Astrocyte (in vitro differentiated cells and primary cell): ENCODE measurements at regions not wholly inside any gene's neighbourhood (a gene's known extent, or its start where the extent isn't known, plus 50 kb on each side); places are given as distances from the start of the nearest gene placed in this dataset.
"Not testable (repeated sequence)": the region's sequence is repeated elsewhere in the genome, so short reads cannot be mapped to it uniquely, and the experiment has no call there.

Experiments used
- DNase-seq: peaks from one replicate; pipeline ENCODE4 v3.0.0-alpha.2; 2010; ENCODE audit warnings: low read depth
- FAIRE-seq: peaks from 2 replicates; lab custom pipeline; 2011; peaks lifted over from hg19 to GRCh38; lab: Jason Lieb, UNC
- H2AFZ ChIP-seq: 2 replicates; pipeline ENCODE4 v1.6.0; 2012; ENCODE audit warnings: low read depth, low read length, inconsistent platforms
- H3K27ac ChIP-seq: 2 replicates; pipeline ENCODE4 v1.5.1; 2011; ENCODE audit warnings: low read depth, low read length, inconsistent platforms
- H3K27me3 ChIP-seq: 2 replicates; pipeline ENCODE4 v1.6.0; 2011; ENCODE audit warnings: low read length, inconsistent platforms; ENCODE audit not compliant: insufficient read depth
- H3K36me3 ChIP-seq: 2 replicates; pipeline ENCODE4 v1.5.1; 2011; ENCODE audit warnings: low read length, inconsistent platforms; ENCODE audit not compliant: insufficient read depth
- H3K4me1 ChIP-seq: 2 replicates; pipeline ENCODE4 v1.5.1; 2011; ENCODE audit warnings: low read length, inconsistent platforms; ENCODE audit not compliant: insufficient read depth
- H3K4me2 ChIP-seq: 2 replicates; pipeline ENCODE4 v1.6.0; 2012; ENCODE audit warnings: low read length, inconsistent platforms
- H3K4me3 ChIP-seq: 2 replicates; pipeline ENCODE4 v1.5.1; 2011; ENCODE audit warnings: low read depth, mild to moderate bottlenecking, low read length, inconsistent platforms; ENCODE audit not compliant: insufficient read depth
- H3K79me2 ChIP-seq: 2 replicates; pipeline ENCODE4 v1.6.0; 2012; ENCODE audit warnings: mild to moderate bottlenecking, low read length, inconsistent platforms; ENCODE audit not compliant: insufficient read depth
- H3K9ac ChIP-seq: 2 replicates; pipeline ENCODE4 v1.6.0; 2012; ENCODE audit warnings: mild to moderate bottlenecking, low read length, inconsistent platforms
- H3K9me3 ChIP-seq: 2 replicates; pipeline ENCODE4 v1.5.1; 2012; ENCODE audit warnings: low read depth, mild to moderate bottlenecking, low read length, inconsistent platforms; ENCODE audit not compliant: insufficient read depth
- H4K20me1 ChIP-seq: 2 replicates; pipeline ENCODE4 v1.6.0; 2012; ENCODE audit warnings: low read length, inconsistent platforms; ENCODE audit not compliant: insufficient read depth
- H3K27ac Mint-ChIP-seq: one replicate; pipeline ENCODE4 v1.8.0; 2021; ENCODE audit warnings: mild to moderate bottlenecking, mixed read lengths; ENCODE audit not compliant: unreplicated experiment
- H3K27me3 Mint-ChIP-seq: one replicate; pipeline ENCODE4 v1.8.0; 2021; ENCODE audit warnings: low read depth, mixed read lengths; ENCODE audit not compliant: unreplicated experiment
- H3K36me3 Mint-ChIP-seq: one replicate; pipeline ENCODE4 v1.8.0; 2021; ENCODE audit warnings: low read depth, mixed read lengths; ENCODE audit not compliant: unreplicated experiment
- H3K4me1 Mint-ChIP-seq: one replicate; pipeline ENCODE4 v1.8.0; 2021; ENCODE audit warnings: low read depth, mixed read lengths; ENCODE audit not compliant: unreplicated experiment
- H3K4me3 Mint-ChIP-seq: one replicate; pipeline ENCODE4 v1.8.0; 2021; ENCODE audit warnings: mild to moderate bottlenecking, moderate library complexity, mixed read lengths; ENCODE audit not compliant: unreplicated experiment
- H3K9me3 Mint-ChIP-seq: one replicate; pipeline ENCODE4 v1.8.0; 2021; ENCODE audit warnings: mild to moderate bottlenecking, mixed read lengths; ENCODE audit not compliant: unreplicated experiment
- CTCF ChIP-seq: IDR thresholded peaks from 2 replicates; pipeline ENCODE4 v1.5.1; 2011; ENCODE audit warnings: low read depth, mild to moderate bottlenecking, inconsistent platforms, low read length, moderate library complexity; ENCODE audit not compliant: insufficient read depth
- EZH2 ChIP-seq: IDR thresholded peaks from 2 replicates; pipeline ENCODE4 v1.6.1; 2012; ENCODE audit warnings: mild to moderate bottlenecking, low read length, inconsistent platforms; ENCODE audit not compliant: insufficient read depth

- Histone ChIP-seq H3K27ac (no peak overlapping the region), H3K4me3 (no peak overlapping the region), H3K79me2 (no peaks in the 10 kb centered on the region), H3K36me3 (no peaks in the 10 kb centered on the region), H3K9ac (no peak overlapping the region), H3K27me3 (no peaks in the 10 kb centered on the region), H2AFZ (no peak overlapping the region), H3K9me3 (no peaks in the 10 kb centered on the region), H4K20me1 (no peaks in the 10 kb centered on the region), H3K4me2 (no peak overlapping the region), H3K4me1 (no peaks in the 10 kb centered on the region)
- Mint-ChIP-seq H3K4me3 (no peak overlapping the region), H3K27me3 (peaks cover 57% of the 10 kb centered on the region), H3K36me3 (no peaks in the 10 kb centered on the region), H3K9me3 (no peaks in the 10 kb centered on the region), H3K4me1 (no peaks in the 10 kb centered on the region), H3K27ac (no peak overlapping the region)
- FAIRE-seq (no peak), DNase-seq (no peak)
- TF ChIP-seq EZH2 (no peak), CTCF (no peak)
These were observed 89.5 kb downstream of the GGTLC2 start for GRCh38 chr22:22733881-22734373.

DNA sequence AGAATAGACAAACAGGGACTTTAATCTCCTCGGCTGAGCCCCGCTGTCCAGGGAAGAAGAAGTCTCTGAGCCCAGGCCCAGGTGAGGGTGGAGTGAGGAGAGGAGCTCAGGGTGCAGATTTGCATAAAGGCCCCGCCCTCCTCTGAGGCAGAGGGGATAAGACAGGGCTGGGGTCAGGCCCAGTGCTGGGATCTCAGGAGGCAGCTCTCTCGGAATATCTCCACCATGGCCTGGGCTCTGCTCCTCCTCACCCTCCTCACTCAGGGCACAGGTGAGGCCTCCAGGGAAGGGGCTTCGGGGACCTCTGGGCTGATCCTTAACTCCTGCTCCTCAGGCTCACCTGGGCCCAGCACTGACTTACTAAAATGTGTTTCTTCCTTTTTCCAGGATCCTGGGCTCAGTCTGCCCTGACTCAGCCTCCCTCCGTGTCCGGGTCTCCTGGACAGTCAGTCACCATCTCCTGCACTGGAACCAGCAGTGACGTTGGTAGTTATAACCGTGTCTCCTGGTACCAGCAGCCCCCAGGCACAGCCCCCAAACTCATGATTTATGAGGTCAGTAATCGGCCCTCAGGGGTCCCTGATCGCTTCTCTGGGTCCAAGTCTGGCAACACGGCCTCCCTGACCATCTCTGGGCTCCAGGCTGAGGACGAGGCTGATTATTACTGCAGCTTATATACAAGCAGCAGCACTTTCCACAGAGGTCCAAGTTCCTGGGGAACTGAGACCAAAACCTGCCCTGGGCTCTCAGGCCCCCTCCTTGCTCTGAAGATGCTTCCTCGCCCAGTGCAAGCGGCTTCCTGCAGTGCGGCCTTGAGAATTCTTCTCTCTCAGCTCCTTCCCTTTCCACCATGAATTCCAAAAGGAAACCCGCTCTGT, 90.2 kb downstream of the GGTLC2 start:
- H3K4me1 ChIP-seq, FAIRE-seq, H4K20me1 ChIP-seq, H3K4me3 ChIP-seq, H3K9ac ChIP-seq, H2AFZ ChIP-seq, H3K9me3 ChIP-seq, DNase-seq, H3K4me1 Mint-ChIP-seq, H3K36me3 Mint-ChIP-seq, H3K27me3 ChIP-seq, H3K9me3 Mint-ChIP-seq, H3K27ac Mint-ChIP-seq, H3K4me2 ChIP-seq, H3K36me3 ChIP-seq, H3K79me2 ChIP-seq, H3K27ac ChIP-seq, H3K4me3 Mint-ChIP-seq: not testable (repeated sequence)
- H3K27me3 Mint-ChIP-seq: peaks cover 60% of the 10 kb centered on the region

GRCh38 chr22:22735276-22735675, 90.9 kb downstream of the GGTLC2 start:
- H3K9ac ChIP-seq, H3K36me3 Mint-ChIP-seq, H3K27ac Mint-ChIP-seq, DNase-seq, H3K4me1 ChIP-seq, H3K27me3 ChIP-seq, H3K9me3 Mint-ChIP-seq, H3K27ac ChIP-seq, H3K79me2 ChIP-seq, FAIRE-seq, H2AFZ ChIP-seq, H3K4me3 Mint-ChIP-seq, H4K20me1 ChIP-seq, H3K9me3 ChIP-seq, H3K36me3 ChIP-seq, H3K4me2 ChIP-seq, H3K4me3 ChIP-seq, H3K4me1 Mint-ChIP-seq: not testable (repeated sequence)
- H3K27me3 Mint-ChIP-seq: peaks cover 59% of the 10 kb centered on the region
